ENCODE measurements at regions not wholly inside any gene's neighbourhood (a gene's known extent, or its start where the extent isn't known, plus 50 kb on each side); places are given as distances from the start of the nearest gene placed in this dataset.

GRCh38 chr7:138223402-138223879 lies 147.2 kb downstream of the AKR1D1 start:
- no peak overlapping the region for H3K9ac ChIP-seq (ENCODE audit: low read depth, low read length)
- no peaks in the 10 kb centered on the region for H3K4me1 ChIP-seq (ENCODE audit: control insufficient read depth, insufficient read depth, low read length)
- no peaks in the 10 kb centered on the region for H3K27me3 ChIP-seq (ENCODE audit: control insufficient read depth, insufficient read depth, low read length)
- no peak overlapping the region for H3K4me3 ChIP-seq (ENCODE audit: low read depth, low read length)
- H3K36me3 ChIP-seq (ENCODE audit: control insufficient read depth, insufficient read depth, low read length): peaks cover 2% of the 10 kb centered on the region
- H3K9me3 ChIP-seq (ENCODE audit: control insufficient read depth, insufficient read depth, low read length): peaks cover 17% of the 10 kb centered on the region

- Histone ChIP-seq H3K4me3 (ENCODE audit: low read depth, low read length) (no peak overlapping the region), H3K27me3 (ENCODE audit: control insufficient read depth, insufficient read depth, low read length) (no peaks in the 10 kb centered on the region), H3K9ac (ENCODE audit: low read depth, low read length) (no peak overlapping the region), H3K4me1 (ENCODE audit: control insufficient read depth, insufficient read depth, low read length) (no peaks in the 10 kb centered on the region), H3K36me3 (ENCODE audit: control insufficient read depth, insufficient read depth, low read length) (peaks cover 3% of the 10 kb centered on the region), H3K9me3 (ENCODE audit: control insufficient read depth, insufficient read depth, low read length) (peaks cover 8% of the 10 kb centered on the region)
Measured at GRCh38 chr7:138226001-138226476, 149.8 kb downstream of the AKR1D1 start.

- H3K36me3 ChIP-seq (ENCODE audit: control insufficient read depth, insufficient read depth, low read length): peaks cover 3% of the 10 kb centered on the region
- H3K4me3 ChIP-seq (ENCODE audit: low read depth, low read length): no peak overlapping the region
- peaks cover under 1% of the 10 kb centered on the region for H3K9me3 ChIP-seq (ENCODE audit: control insufficient read depth, insufficient read depth, low read length)
- H3K4me1 ChIP-seq (ENCODE audit: control insufficient read depth, insufficient read depth, low read length): no peaks in the 10 kb centered on the region
- H3K27me3 ChIP-seq (ENCODE audit: control insufficient read depth, insufficient read depth, low read length): no peaks in the 10 kb centered on the region
- no peak overlapping the region for H3K9ac ChIP-seq (ENCODE audit: low read depth, low read length)
Measured at GRCh38 chr7:138226745-138227279, 150.6 kb downstream of the AKR1D1 start.

GRCh38 chr7:138228119-138228518 lies 151.9 kb downstream of the AKR1D1 start:
- peaks cover 3% of the 10 kb centered on the region for H3K36me3 ChIP-seq (ENCODE audit: control insufficient read depth, insufficient read depth, low read length)
- no peaks in the 10 kb centered on the region for H3K9me3 ChIP-seq (ENCODE audit: control insufficient read depth, insufficient read depth, low read length)

GRCh38 chr7:138228769-138229168 lies 152.5 kb downstream of the AKR1D1 start:
- Histone ChIP-seq H3K9me3 (ENCODE audit: control insufficient read depth, insufficient read depth, low read length) (no peaks in the 10 kb centered on the region), H3K9ac (ENCODE audit: low read depth, low read length) (no peak overlapping the region), H3K4me1 (ENCODE audit: control insufficient read depth, insufficient read depth, low read length) (no peaks in the 10 kb centered on the region), H3K4me3 (ENCODE audit: low read depth, low read length) (no peak overlapping the region), H3K27me3 (ENCODE audit: control insufficient read depth, insufficient read depth, low read length) (no peaks in the 10 kb centered on the region), H3K36me3 (ENCODE audit: control insufficient read depth, insufficient read depth, low read length) (peaks cover 3% of the 10 kb centered on the region)

More at GRCh38 chr7:138228119-138228518, 151.9 kb downstream of the AKR1D1 start:
- Histone ChIP-seq H3K4me3 (ENCODE audit: low read depth, low read length) (no peak overlapping the region), H3K4me1 (ENCODE audit: control insufficient read depth, insufficient read depth, low read length) (no peaks in the 10 kb centered on the region), H3K9ac (ENCODE audit: low read depth, low read length) (no peak overlapping the region), H3K27me3 (ENCODE audit: control insufficient read depth, insufficient read depth, low read length) (no peaks in the 10 kb centered on the region)

- no peaks in the 10 kb centered on the region for H3K27me3 ChIP-seq (ENCODE audit: control insufficient read depth, insufficient read depth, low read length)
- peaks cover 1% of the 10 kb centered on the region for H3K9me3 ChIP-seq (ENCODE audit: control insufficient read depth, insufficient read depth, low read length)
- peaks cover 3% of the 10 kb centered on the region for H3K36me3 ChIP-seq (ENCODE audit: control insufficient read depth, insufficient read depth, low read length)
- no peak overlapping the region for H3K4me3 ChIP-seq (ENCODE audit: low read depth, low read length)
- no peak overlapping the region for H3K9ac ChIP-seq (ENCODE audit: low read depth, low read length)
- no peaks in the 10 kb centered on the region for H3K4me1 ChIP-seq (ENCODE audit: control insufficient read depth, insufficient read depth, low read length)
Measured at GRCh38 chr7:138233189-138233588, 156.9 kb downstream of the AKR1D1 start.

GRCh38 chr7:138235207-138235606 lies 158.9 kb downstream of the AKR1D1 start:
- Histone ChIP-seq H3K36me3 (ENCODE audit: control insufficient read depth, insufficient read depth, low read length) (peaks cover 3% of the 10 kb centered on the region), H3K4me3 (ENCODE audit: low read depth, low read length) (no peak overlapping the region), H3K4me1 (ENCODE audit: control insufficient read depth, insufficient read depth, low read length) (no peaks in the 10 kb centered on the region), H3K27me3 (ENCODE audit: control insufficient read depth, insufficient read depth, low read length) (no peaks in the 10 kb centered on the region), H3K9me3 (ENCODE audit: control insufficient read depth, insufficient read depth, low read length) (peaks cover 10% of the 10 kb centered on the region), H3K9ac (ENCODE audit: low read depth, low read length) (no peak overlapping the region)

- Histone ChIP-seq H3K36me3 (ENCODE audit: control insufficient read depth, insufficient read depth, low read length) (no peaks in the 10 kb centered on the region), H3K4me3 (ENCODE audit: low read depth, low read length) (no peak overlapping the region), H3K9ac (ENCODE audit: low read depth, low read length) (no peak overlapping the region), H3K4me1 (ENCODE audit: control insufficient read depth, insufficient read depth, low read length) (peaks cover 4% of the 10 kb centered on the region), H3K9me3 (ENCODE audit: control insufficient read depth, insufficient read depth, low read length) (peaks cover 10% of the 10 kb centered on the region), H3K27me3 (ENCODE audit: control insufficient read depth, insufficient read depth, low read length) (no peaks in the 10 kb centered on the region)
Measured at GRCh38 chr7:138237995-138238394, 161.7 kb downstream of the AKR1D1 start.

- Histone ChIP-seq H3K36me3 (ENCODE audit: control insufficient read depth, insufficient read depth, low read length) (no peaks in the 10 kb centered on the region), H3K9ac (ENCODE audit: low read depth, low read length) (no peak overlapping the region), H3K27me3 (ENCODE audit: control insufficient read depth, insufficient read depth, low read length) (no peaks in the 10 kb centered on the region), H3K4me3 (ENCODE audit: low read depth, low read length) (no peak overlapping the region), H3K9me3 (ENCODE audit: control insufficient read depth, insufficient read depth, low read length) (peaks cover 10% of the 10 kb centered on the region), H3K4me1 (ENCODE audit: control insufficient read depth, insufficient read depth, low read length) (peaks cover 7% of the 10 kb centered on the region)
Measured at GRCh38 chr7:138238734-138239659, 162.7 kb downstream of the AKR1D1 start.

GRCh38 chr7:138243430-138243829 lies 167.2 kb downstream of the AKR1D1 start:
- Histone ChIP-seq H3K9me3 (ENCODE audit: control insufficient read depth, insufficient read depth, low read length) (peaks cover 7% of the 10 kb centered on the region), H3K4me1 (ENCODE audit: control insufficient read depth, insufficient read depth, low read length) (peaks cover 33% of the 10 kb centered on the region), H3K9ac (ENCODE audit: low read depth, low read length) (peak overlapping the region; percentile 5), H3K4me3 (ENCODE audit: low read depth, low read length) (peak overlapping the region; percentile 3), H3K36me3 (ENCODE audit: control insufficient read depth, insufficient read depth, low read length) (no peaks in the 10 kb centered on the region), H3K27me3 (ENCODE audit: control insufficient read depth, insufficient read depth, low read length) (no peaks in the 10 kb centered on the region)

GRCh38 chr7:138243836-138244235 lies 167.6 kb downstream of the AKR1D1 start:
- H3K36me3 ChIP-seq (ENCODE audit: control insufficient read depth, insufficient read depth, low read length): no peaks in the 10 kb centered on the region
- no peak overlapping the region for H3K9ac ChIP-seq (ENCODE audit: low read depth, low read length)
- H3K4me1 ChIP-seq (ENCODE audit: control insufficient read depth, insufficient read depth, low read length): peaks cover 33% of the 10 kb centered on the region
- peak overlapping the region; percentile 3 for H3K4me3 ChIP-seq (ENCODE audit: low read depth, low read length)
- H3K27me3 ChIP-seq (ENCODE audit: control insufficient read depth, insufficient read depth, low read length): no peaks in the 10 kb centered on the region
- peaks cover 3% of the 10 kb centered on the region for H3K9me3 ChIP-seq (ENCODE audit: control insufficient read depth, insufficient read depth, low read length)

GRCh38 chr7:138244606-138245005 lies 168.3 kb downstream of the AKR1D1 start:
- no peaks in the 10 kb centered on the region for H3K36me3 ChIP-seq (ENCODE audit: control insufficient read depth, insufficient read depth, low read length)
- H3K27me3 ChIP-seq (ENCODE audit: control insufficient read depth, insufficient read depth, low read length): no peaks in the 10 kb centered on the region
- no peaks in the 10 kb centered on the region for H3K9me3 ChIP-seq (ENCODE audit: control insufficient read depth, insufficient read depth, low read length)
- no peak overlapping the region for H3K9ac ChIP-seq (ENCODE audit: low read depth, low read length)
- H3K4me1 ChIP-seq (ENCODE audit: control insufficient read depth, insufficient read depth, low read length): peaks cover 33% of the 10 kb centered on the region
- H3K4me3 ChIP-seq (ENCODE audit: low read depth, low read length): no peak overlapping the region

All from iPS-15b (cell line).